Activated CD4-positive, alpha-beta T cell treated with anti-CD3 and anti-CD28 coated beads for 36 hours (primary cell): ENCODE measurements at regions not wholly inside any gene's neighbourhood (a gene's known extent, or its start where the extent isn't known, plus 50 kb on each side); places are given as distances from the start of the nearest gene placed in this dataset.
"Not testable (repeated sequence)": the region's sequence is repeated elsewhere in the genome, so short reads cannot be mapped to it uniquely, and the experiment has no call there.

ENCODE experiments used
- ATAC-seq: fragments of 200-7000 bp; cut with Tn5 transposase; one replicate; pipeline ENCODE4 v1.10.0; 2021; ENCODE audit warnings: mild to moderate bottlenecking, moderate library complexity
- CTCF ChIA-PET: fragments of 350-600 bp; sonication (Branson Sonifier 250); formaldehyde crosslinking; loops from one replicate; lab custom pipeline; 2021; ENCODE audit warnings: antibody characterized with exemption; lab: Charles Lee
- POLR2A ChIA-PET: fragments of 350-600 bp; sonication (Branson Sonifier 250); formaldehyde crosslinking; loops from one replicate; lab custom pipeline; 2021; ENCODE audit warnings: antibody characterized with exemption, inconsistent platforms; lab: Charles Lee
- DNase-seq: peaks from one replicate; pipeline ENCODE4 v3.0.0-alpha.2; 2020
- H3K27ac Mint-ChIP-seq: one replicate; pipeline ENCODE4 v1.8.0; 2021; ENCODE audit warnings: mixed read lengths
- H3K27me3 Mint-ChIP-seq: one replicate; pipeline ENCODE4 v1.8.0; 2021; ENCODE audit warnings: mixed read lengths
- H3K36me3 Mint-ChIP-seq: one replicate; pipeline ENCODE4 v1.8.0; 2021; ENCODE audit warnings: low read depth, mixed read lengths
- H3K4me1 Mint-ChIP-seq: one replicate; pipeline ENCODE4 v1.8.0; 2021; ENCODE audit warnings: mixed read lengths
- H3K4me3 Mint-ChIP-seq: one replicate; pipeline ENCODE4 v1.8.0; 2021; ENCODE audit warnings: mild to moderate bottlenecking, moderate library complexity, mixed read lengths
- H3K9me3 Mint-ChIP-seq: one replicate; pipeline ENCODE4 v1.8.0; 2021; ENCODE audit warnings: low read depth, mixed read lengths
- intact Hi-C, 2 experiments: fragments of 100-400 bp; cut with DNase I in 1 of 2; cut with micrococcal nuclease in 1 of 2; formaldehyde crosslinking; loops; one replicate each; pipeline versions ENCODE4 v1.14.2 to v1.15.1; 2022 to 2024; cut with DNase I, micrococcal nuclease

GRCh38 chr2:128510701-128511397 is 192.2 kb upstream of the HS6ST1 start:
- Mint-ChIP-seq H3K27ac (no peak overlapping the region), H3K36me3 (no peaks in the 10 kb centered on the region), H3K9me3 (no peaks in the 10 kb centered on the region), H3K27me3 (no peaks in the 10 kb centered on the region), H3K4me3 (no peak overlapping the region), H3K4me1 (no peaks in the 10 kb centered on the region)
- intact Hi-C loops = no loop called here
- ChIA-PET CTCF (no interaction called here), POLR2A (no interaction called here)
- no peak for ATAC-seq
- no peak for DNase-seq

- CTCF ChIA-PET = interaction anchor here (0.9 kb wide), 1 partner anchor 31 kb away, joined by 3 read pairs; no protein-coding TSS in a partner anchor
- POLR2A ChIA-PET = no interaction called here
- Mint-ChIP-seq H3K27ac (no peak overlapping the region), H3K36me3 (no peaks in the 10 kb centered on the region), H3K9me3 (no peaks in the 10 kb centered on the region), H3K27me3 (no peaks in the 10 kb centered on the region), H3K4me1 (no peaks in the 10 kb centered on the region), H3K4me3 (no peak overlapping the region)
- no peak for DNase-seq
- intact Hi-C loops = no loop called here
- ATAC-seq = no peak
Measured at GRCh38 chr2:128511731-128512378, 193.2 kb upstream of the HS6ST1 start.

GRCh38 chr2:128512379-128513115 is 193.9 kb upstream of the HS6ST1 start:
- no peaks in the 10 kb centered on the region for H3K4me1 Mint-ChIP-seq
- POLR2A ChIA-PET = no interaction called here
- H3K4me3 Mint-ChIP-seq = no peak overlapping the region
- H3K27me3 Mint-ChIP-seq = no peaks in the 10 kb centered on the region
- CTCF ChIA-PET = interaction anchor here (0.9 kb wide), 1 partner anchor 31 kb away, joined by 3 read pairs; no protein-coding TSS in a partner anchor
- ATAC-seq (no peak), DNase-seq (no peak)
- intact Hi-C loops = no loop called here
- H3K9me3 Mint-ChIP-seq = no peaks in the 10 kb centered on the region
- H3K36me3 Mint-ChIP-seq = no peaks in the 10 kb centered on the region
- H3K27ac Mint-ChIP-seq = no peak overlapping the region

GRCh38 chr2:128513116-128513960 is 194.7 kb upstream of the HS6ST1 start:
- ChIA-PET POLR2A (no interaction called here), CTCF (interaction anchor here (0.9 kb wide), 1 partner anchor 30 kb away, joined by 3 read pairs; no protein-coding TSS in a partner anchor)
- no peak overlapping the region for H3K4me3 Mint-ChIP-seq
- no peaks in the 10 kb centered on the region for H3K9me3 Mint-ChIP-seq
- H3K36me3 Mint-ChIP-seq = no peaks in the 10 kb centered on the region
- intact Hi-C loops = no loop called here
- H3K4me1 Mint-ChIP-seq = no peaks in the 10 kb centered on the region
- no peak for ATAC-seq
- DNase-seq = no peak
- H3K27ac Mint-ChIP-seq = no peak overlapping the region
- no peaks in the 10 kb centered on the region for H3K27me3 Mint-ChIP-seq

- no peaks in the 10 kb centered on the region for H3K27me3 Mint-ChIP-seq
- H3K9me3 Mint-ChIP-seq = no peaks in the 10 kb centered on the region
- intact Hi-C loops = no loop called here
- POLR2A ChIA-PET = no interaction called here
- peak; percentile 19 for ATAC-seq
- no peaks in the 10 kb centered on the region for H3K36me3 Mint-ChIP-seq
- DNase-seq = no peak
- H3K27ac Mint-ChIP-seq = no peak overlapping the region
- CTCF ChIA-PET = no interaction called here
- H3K4me1 Mint-ChIP-seq = no peaks in the 10 kb centered on the region
- H3K4me3 Mint-ChIP-seq = no peak overlapping the region
Measured at GRCh38 chr2:128513961-128514283, 195.3 kb upstream of the HS6ST1 start.

GRCh38 chr2:128514555-128514955 is 195.9 kb upstream of the HS6ST1 start:
- intact Hi-C loops = no loop called here
- POLR2A ChIA-PET = no interaction called here
- no peaks in the 10 kb centered on the region for H3K27me3 Mint-ChIP-seq

GRCh38 chr2:128516938-128517337 is 198.3 kb upstream of the HS6ST1 start:
- Mint-ChIP-seq H3K36me3 (no peaks in the 10 kb centered on the region), H3K9me3 (no peaks in the 10 kb centered on the region), H3K27me3 (no peaks in the 10 kb centered on the region), H3K27ac (no peak overlapping the region), H3K4me3 (no peak overlapping the region), H3K4me1 (peaks cover 12% of the 10 kb centered on the region)
- POLR2A ChIA-PET = no interaction called here
- CTCF ChIA-PET = no interaction called here
- DNase-seq (no peak), ATAC-seq (no peak)
- intact Hi-C loops = no loop called here

More at GRCh38 chr2:128514555-128514955, 195.9 kb upstream of the HS6ST1 start:
- Mint-ChIP-seq H3K9me3 (no peaks in the 10 kb centered on the region), H3K36me3 (no peaks in the 10 kb centered on the region), H3K4me1 (no peaks in the 10 kb centered on the region), H3K27ac (no peak overlapping the region), H3K4me3 (no peak overlapping the region)
- DNase-seq (no peak), ATAC-seq (no peak)
- CTCF ChIA-PET = interaction anchor here (0.7 kb wide), 1 partner anchor 11 kb away, joined by 3 read pairs; no protein-coding TSS in a partner anchor

GRCh38 chr2:128519028-128519427 is 200.4 kb upstream of the HS6ST1 start:
- H3K27me3 Mint-ChIP-seq, H3K27ac Mint-ChIP-seq, H3K9me3 Mint-ChIP-seq, H3K36me3 Mint-ChIP-seq, H3K4me3 Mint-ChIP-seq, DNase-seq, ATAC-seq, intact Hi-C loops, CTCF ChIA-PET, POLR2A ChIA-PET: not testable (repeated sequence)
- peaks cover 12% of the 10 kb centered on the region for H3K4me1 Mint-ChIP-seq

GRCh38 chr2:128519517-128520215 is 201.0 kb upstream of the HS6ST1 start:
- Mint-ChIP-seq H3K4me3 (no peak overlapping the region), H3K27me3 (peaks cover 10% of the 10 kb centered on the region), H3K36me3 (no peaks in the 10 kb centered on the region), H3K9me3 (no peaks in the 10 kb centered on the region), H3K27ac (no peak overlapping the region), H3K4me1 (peaks cover 12% of the 10 kb centered on the region)
- ATAC-seq (no peak), DNase-seq (no peak)
- intact Hi-C loops = no loop called here
- POLR2A ChIA-PET = no interaction called here
- CTCF ChIA-PET = no interaction called here

GRCh38 chr2:128520340-128520739 is 201.7 kb upstream of the HS6ST1 start:
- POLR2A ChIA-PET = no interaction called here
- H3K4me3 Mint-ChIP-seq = no peak overlapping the region
- no peaks in the 10 kb centered on the region for H3K9me3 Mint-ChIP-seq
- ATAC-seq (peak; percentile 36), DNase-seq (peak; percentile 25)
- no peak overlapping the region for H3K27ac Mint-ChIP-seq
- peaks cover 10% of the 10 kb centered on the region for H3K27me3 Mint-ChIP-seq
- H3K4me1 Mint-ChIP-seq = peaks cover 12% of the 10 kb centered on the region
- CTCF ChIA-PET = no interaction called here
- intact Hi-C loops = no loop called here
- no peaks in the 10 kb centered on the region for H3K36me3 Mint-ChIP-seq

- POLR2A ChIA-PET = no interaction called here
- peak; percentile 87 for DNase-seq
- no peak overlapping the region for H3K4me3 Mint-ChIP-seq
- CTCF ChIA-PET = no interaction called here
- H3K27ac Mint-ChIP-seq = no peak overlapping the region
- no peaks in the 10 kb centered on the region for H3K9me3 Mint-ChIP-seq
- H3K27me3 Mint-ChIP-seq = peaks cover 10% of the 10 kb centered on the region
- intact Hi-C loops = no loop called here
- H3K36me3 Mint-ChIP-seq = no peaks in the 10 kb centered on the region
- peak; percentile 94 for ATAC-seq
- H3K4me1 Mint-ChIP-seq = peaks cover 12% of the 10 kb centered on the region
Measured at GRCh38 chr2:128520791-128521190, 202.1 kb upstream of the HS6ST1 start.
